C4-2B (cell line): ENCODE measurements at regions not wholly inside any gene's neighbourhood (a gene's known extent, or its start where the extent isn't known, plus 50 kb on each side); places are given as distances from the start of the nearest gene placed in this dataset.

Experiments used
- CTCF ChIP-seq: fragments of 450-650 bp; conservative IDR thresholded peaks from 2 replicates; pipeline ENCODE4 v1.5.1; 2017; ENCODE audit warnings: mild to moderate bottlenecking
- ZFX ChIP-seq: fragments of 450-650 bp; IDR thresholded peaks from 2 replicates; pipeline ENCODE4 v1.6.1; 2017

- TF ChIP-seq CTCF, result no peak
- no peak for TF ChIP-seq ZFX
Measured at GRCh38 chr6:156309017-156309416, 468.2 kb upstream of the ARID1B start.
